ENCODE measurements at regions not wholly inside any gene's neighbourhood (a gene's known extent, or its start where the extent isn't known, plus 50 kb on each side); places are given as distances from the start of the nearest gene placed in this dataset.

DNA sequence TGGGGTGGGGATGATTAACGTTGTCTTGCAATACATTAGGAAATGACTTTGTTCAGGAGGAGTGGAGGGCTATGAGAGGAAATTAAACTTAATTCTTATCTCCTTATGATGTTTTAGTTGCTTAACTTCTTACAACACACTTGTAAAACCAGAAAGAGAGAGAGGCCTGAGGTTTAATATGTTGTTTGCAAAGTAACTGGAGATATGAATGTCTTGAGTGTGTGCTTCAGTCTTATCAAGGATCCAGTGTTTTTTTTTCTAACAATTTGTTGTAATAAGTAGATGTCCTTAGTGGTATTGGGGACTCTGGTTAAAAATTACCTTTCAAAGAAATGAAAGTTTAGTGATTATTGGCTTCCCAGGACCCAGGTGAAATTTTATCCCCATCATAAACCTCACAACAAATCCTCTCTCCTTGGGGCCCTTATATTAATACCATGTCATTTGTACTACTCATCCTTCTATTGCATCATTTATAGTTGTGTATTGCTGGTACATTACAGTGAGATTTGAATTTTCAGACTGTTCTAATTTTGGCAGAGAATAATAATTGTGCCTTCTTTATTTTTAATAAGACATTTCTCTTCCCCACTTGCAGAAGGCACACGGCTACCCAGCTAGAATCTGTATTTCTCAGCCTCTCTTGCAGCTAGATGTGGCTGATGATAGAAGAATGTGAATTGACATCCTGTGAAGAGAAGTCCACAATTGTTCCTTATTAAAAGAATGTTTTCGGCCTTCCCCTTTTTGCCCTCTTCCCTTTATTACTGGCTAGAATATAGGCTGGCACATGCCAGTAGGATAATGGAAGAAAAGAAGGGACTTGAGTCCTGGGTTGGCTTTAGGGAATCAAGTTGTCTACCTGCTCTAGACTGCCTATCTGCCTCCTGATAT, 91.9 kb upstream of the CXCR4 start:
- H3K4me3 ChIP-seq (ENCODE audit: low read length), result no peak overlapping the region
- TF ChIP-seq, protein P1, sequence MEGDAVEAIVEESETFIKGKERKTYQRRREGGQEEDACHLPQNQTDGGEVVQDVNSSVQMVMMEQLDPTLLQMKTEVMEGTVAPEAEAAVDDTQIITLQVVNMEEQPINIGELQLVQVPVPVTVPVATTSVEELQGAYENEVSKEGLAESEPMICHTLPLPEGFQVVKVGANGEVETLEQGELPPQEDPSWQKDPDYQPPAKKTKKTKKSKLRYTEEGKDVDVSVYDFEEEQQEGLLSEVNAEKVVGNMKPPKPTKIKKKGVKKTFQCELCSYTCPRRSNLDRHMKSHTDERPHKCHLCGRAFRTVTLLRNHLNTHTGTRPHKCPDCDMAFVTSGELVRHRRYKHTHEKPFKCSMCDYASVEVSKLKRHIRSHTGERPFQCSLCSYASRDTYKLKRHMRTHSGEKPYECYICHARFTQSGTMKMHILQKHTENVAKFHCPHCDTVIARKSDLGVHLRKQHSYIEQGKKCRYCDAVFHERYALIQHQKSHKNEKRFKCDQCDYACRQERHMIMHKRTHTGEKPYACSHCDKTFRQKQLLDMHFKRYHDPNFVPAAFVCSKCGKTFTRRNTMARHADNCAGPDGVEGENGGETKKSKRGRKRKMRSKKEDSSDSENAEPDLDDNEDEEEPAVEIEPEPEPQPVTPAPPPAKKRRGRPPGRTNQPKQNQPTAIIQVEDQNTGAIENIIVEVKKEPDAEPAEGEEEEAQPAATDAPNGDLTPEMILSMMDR (IDR thresholded peaks at IDR 0.05; ENCODE audit: insufficient read depth, low read depth, low read length, missing control alignments), result no peak
- DNase-seq (ENCODE audit: low read depth), result no peak

DNA sequence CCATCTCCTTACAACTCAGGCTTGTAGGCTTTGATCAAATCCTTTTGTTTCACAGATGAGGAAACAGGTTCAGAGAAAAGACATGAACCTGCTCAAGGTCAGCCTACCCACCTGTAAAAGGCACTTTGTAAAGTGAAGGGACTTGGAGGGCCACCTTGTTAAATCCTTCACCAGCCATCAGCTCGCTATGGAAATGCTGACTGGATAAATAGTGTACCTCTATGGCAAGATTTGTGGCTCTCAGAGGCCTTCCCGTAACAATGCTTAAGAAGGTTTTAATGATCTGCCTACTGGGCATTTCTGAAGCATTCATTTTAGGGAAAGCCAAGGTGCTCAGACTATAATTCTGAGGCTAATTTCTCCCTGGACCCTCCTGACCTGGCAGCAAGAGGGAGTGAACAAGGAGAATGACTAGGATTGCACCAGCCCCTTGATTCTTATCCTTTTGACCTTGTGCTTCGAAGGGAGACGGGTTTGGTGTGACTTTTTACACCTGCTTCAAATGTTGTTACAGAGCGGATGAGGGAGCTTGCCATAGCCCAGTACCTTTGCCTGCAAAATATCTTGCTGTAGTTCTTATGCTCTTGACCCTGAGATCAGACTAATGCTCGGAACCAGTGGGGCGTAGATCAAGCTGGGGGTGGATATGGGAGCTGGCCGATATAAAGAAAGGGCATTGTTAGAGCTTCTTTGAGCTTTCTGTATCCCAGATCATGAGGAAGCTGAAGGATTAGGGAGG, 90.9 kb upstream of the CXCR4 start:
- TF ChIP-seq, protein P1 (IDR thresholded peaks at IDR 0.05; ENCODE audit: insufficient read depth, low read depth, low read length, missing control alignments), result no peak
- H3K4me3 ChIP-seq (ENCODE audit: low read length), result no peak overlapping the region
- no peak for DNase-seq (ENCODE audit: low read depth)

DNA sequence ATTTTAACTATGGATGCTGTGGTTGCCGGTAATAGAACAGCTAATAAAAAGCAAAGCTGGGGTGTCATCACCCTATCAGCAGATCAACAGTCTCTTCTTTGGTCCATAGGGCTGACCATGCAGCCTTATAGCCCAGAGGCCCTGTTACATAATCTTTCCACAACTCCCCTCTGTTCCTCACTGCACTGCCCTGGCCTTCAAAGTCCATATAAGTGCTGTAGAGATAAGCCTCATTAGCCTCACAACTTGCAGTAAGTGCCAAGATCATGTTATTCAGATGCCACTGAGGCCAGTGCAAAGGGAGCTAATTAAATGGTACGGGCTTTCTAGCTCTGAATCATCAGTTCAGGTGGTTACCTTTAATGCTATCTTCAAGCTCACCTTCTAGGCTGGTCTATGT, 89.7 kb upstream of the CXCR4 start:
- no peak overlapping the region for H3K4me3 ChIP-seq (ENCODE audit: low read length)
- no peak for DNase-seq (ENCODE audit: low read depth)
- TF ChIP-seq, protein P1 (IDR thresholded peaks at IDR 0.05; ENCODE audit: insufficient read depth, low read depth, low read length, missing control alignments), result no peak

DNA sequence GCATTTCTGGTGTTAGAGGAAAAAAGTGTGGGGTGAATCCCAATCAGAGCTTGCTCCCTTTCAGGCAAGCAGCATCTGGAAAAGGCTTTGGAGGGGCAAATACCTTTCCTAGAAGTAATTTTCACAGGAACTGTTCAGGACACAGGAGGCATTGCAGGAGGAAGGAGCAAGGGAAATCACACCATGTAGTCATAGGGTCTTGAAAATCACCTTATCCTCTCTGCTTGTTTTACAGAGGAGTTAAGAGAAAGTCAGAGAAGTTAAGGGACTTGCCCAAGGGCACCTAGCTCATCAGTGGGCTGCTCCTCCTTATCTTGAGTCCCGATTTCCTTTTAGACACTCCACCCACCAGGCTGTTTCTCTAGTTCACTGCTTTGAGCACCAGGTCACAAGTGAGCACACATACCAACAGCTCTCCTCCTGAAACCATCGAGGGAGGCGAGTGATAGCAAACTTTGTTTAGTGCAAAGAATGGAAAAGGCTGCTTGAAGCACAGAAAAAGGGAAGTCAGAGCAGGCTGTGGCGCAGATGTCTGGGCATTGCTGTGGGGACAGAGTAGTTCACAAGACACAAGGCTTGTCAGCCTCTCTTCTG, 89.2 kb upstream of the CXCR4 start:
- no peak for DNase-seq (ENCODE audit: low read depth)
- TF ChIP-seq, protein P1 (IDR thresholded peaks at IDR 0.05; ENCODE audit: insufficient read depth, low read depth, low read length, missing control alignments), result no peak
- no peak overlapping the region for H3K4me3 ChIP-seq (ENCODE audit: low read length)

DNA sequence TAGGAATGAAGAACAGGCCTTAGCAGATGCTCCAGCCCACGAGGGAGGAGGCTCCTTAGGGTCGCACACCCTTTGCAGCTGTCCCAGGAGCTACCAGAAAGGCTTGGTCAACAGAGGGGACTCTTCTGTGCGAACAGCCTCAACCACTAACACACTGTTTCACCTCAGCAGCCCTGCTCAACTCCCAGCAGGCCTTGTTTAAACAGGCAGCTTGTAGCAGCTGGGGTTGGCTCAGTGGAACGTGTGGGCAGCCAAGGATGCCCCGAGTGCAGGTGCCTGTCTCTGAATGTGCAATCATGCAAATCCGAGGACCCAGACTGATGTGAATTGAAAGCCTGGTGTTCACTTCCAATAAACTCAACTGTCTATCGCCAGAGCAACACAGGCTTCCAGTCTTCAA, 88.7 kb upstream of the CXCR4 start:
- TF ChIP-seq, protein P1 (IDR thresholded peaks at IDR 0.05; ENCODE audit: insufficient read depth, low read depth, low read length, missing control alignments), result no peak
- DNase-seq (ENCODE audit: low read depth), result no peak
- no peak overlapping the region for H3K4me3 ChIP-seq (ENCODE audit: low read length)

DNA sequence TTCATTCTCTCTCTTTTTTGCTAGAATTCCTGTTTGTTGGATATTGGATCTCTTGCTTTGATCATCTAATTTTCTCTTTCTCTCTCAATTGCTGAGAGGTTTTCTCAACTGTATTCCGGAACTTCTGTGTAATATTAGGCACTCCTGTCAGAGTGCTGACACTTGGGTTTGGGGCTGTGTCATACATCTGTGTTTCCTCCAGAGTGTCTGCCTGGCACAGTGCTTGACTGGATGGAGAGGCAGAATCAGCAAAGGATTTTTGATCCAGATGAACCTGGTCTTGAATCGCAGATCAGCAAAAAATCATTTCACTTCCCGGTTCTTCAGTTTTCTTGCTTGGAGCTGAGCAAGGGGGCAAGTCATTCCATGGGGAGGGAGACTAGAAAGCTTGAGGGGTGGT, 87.7 kb upstream of the CXCR4 start:
- H3K4me3 ChIP-seq (ENCODE audit: low read length), result no peak overlapping the region
- DNase-seq (ENCODE audit: low read depth), result no peak
- TF ChIP-seq, protein P1 (IDR thresholded peaks at IDR 0.05; ENCODE audit: insufficient read depth, low read depth, low read length, missing control alignments), result no peak

All from epithelial cell of esophagus (primary cell).